Cardiac septum (tissue), 1 donor: ENCODE measurements at regions not wholly inside any gene's neighbourhood (a gene's known extent, or its start where the extent isn't known, plus 50 kb on each side); places are given as distances from the start of the nearest gene placed in this dataset.
"Not testable (repeated sequence)": the region's sequence is repeated elsewhere in the genome, so short reads cannot be mapped to it uniquely, and the experiment has no call there.

Experiments
- DNase-seq: peaks from one replicate; pipeline ENCODE4 v3.0.0-alpha.2; 2020; ENCODE audit warnings: low spot score
- intact Hi-C: fragments of 100-400 bp; cut with DNase I; formaldehyde crosslinking; loops from one replicate; pipeline ENCODE4 v1.14.0; 2022
- donor health status: DM: no; HTN: no; CAD: no.

DNA sequence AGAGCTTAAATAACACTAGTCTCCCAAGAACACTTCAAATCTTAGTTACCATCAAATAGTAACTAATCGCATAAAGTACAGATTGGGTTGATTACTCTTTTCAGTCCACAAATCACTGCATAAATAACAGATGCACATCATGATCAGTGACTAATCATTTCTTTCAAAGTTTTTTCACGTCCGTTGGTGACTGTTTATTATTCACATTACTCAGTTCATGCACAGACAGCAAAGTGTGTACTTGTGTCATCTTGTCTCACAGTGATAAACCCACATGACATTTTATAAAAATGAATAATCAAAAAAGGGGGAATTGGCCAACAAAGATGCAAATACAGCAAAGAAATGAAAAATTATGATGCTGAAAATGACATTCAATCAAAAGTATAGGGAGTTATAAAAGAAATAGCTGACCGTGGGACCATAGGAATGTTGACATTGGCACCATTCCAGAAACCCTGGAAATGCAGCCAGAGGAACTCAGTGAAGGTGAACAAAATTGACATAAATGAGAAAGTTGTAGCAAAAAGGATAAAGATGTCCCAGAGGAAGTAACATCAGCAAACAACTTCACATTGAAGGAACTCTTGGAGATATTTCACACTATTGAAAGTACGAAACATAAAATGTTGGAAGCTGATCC lies 161.5 kb downstream of the SOX3 start:
- intact Hi-C loops, result no loop called here
- no peak for DNase-seq

- DNase-seq, result no peak
- intact Hi-C loops, result no loop called here
These were observed 162.5 kb downstream of the SOX3 start for GRCh38 chrX:140342410-140342809.

DNA sequence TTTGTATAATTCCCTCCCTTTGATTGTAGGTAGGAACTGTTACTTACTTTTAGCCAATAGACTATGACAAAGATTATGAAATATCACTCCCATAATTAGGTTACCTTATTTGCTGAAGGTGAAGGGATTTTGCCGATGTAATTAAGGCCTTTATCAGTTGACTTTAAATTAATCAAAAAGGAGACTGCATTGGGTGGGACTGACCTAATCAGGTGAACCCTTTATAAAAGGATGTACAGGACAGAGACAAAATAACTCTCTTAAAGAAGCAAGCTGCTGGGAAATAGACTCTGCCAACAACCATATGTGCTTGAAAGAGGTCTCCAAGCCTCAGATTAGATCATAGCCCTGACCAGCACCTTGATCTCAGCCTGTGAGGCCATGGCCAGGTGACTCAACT lies 167.6 kb downstream of the SOX3 start:
- intact Hi-C loops, result no loop called here
- no peak for DNase-seq

- intact Hi-C loops, result no loop called here
These were observed 186.6 kb downstream of the SOX3 start for GRCh38 chrX:140318296-140318695.

GRCh38 chrX:140317462-140317861 lies 187.4 kb downstream of the SOX3 start:
- intact Hi-C loops, result no loop called here
- no peak for DNase-seq

More at GRCh38 chrX:140318296-140318695, 186.6 kb downstream of the SOX3 start:
- no peak for DNase-seq

- no peak for DNase-seq
- intact Hi-C loops, result no loop called here
These were observed 205.7 kb downstream of the SOX3 start for GRCh38 chrX:140298960-140299825.

GRCh38 chrX:140297273-140297672 lies 207.6 kb downstream of the SOX3 start:
- intact Hi-C loops, result no loop called here
- DNase-seq, result no peak

GRCh38 chrX:140292961-140293360 lies 211.9 kb downstream of the SOX3 start:
- no peak for DNase-seq
- intact Hi-C loops, result no loop called here

- intact Hi-C loops, result no loop called here
- no peak for DNase-seq
These were observed 212.7 kb downstream of the SOX3 start for GRCh38 chrX:140292188-140292587.

- DNase-seq, result no peak
- intact Hi-C loops, result no loop called here
These were observed 229.9 kb downstream of the SOX3 start for GRCh38 chrX:140274811-140275525.

GRCh38 chrX:140273921-140274320 lies 230.9 kb downstream of the SOX3 start:
- intact Hi-C loops, result no loop called here
- DNase-seq, result no peak

GRCh38 chrX:140250391-140250790 lies 254.5 kb downstream of the SOX3 start:
- DNase-seq, result no peak

DNA sequence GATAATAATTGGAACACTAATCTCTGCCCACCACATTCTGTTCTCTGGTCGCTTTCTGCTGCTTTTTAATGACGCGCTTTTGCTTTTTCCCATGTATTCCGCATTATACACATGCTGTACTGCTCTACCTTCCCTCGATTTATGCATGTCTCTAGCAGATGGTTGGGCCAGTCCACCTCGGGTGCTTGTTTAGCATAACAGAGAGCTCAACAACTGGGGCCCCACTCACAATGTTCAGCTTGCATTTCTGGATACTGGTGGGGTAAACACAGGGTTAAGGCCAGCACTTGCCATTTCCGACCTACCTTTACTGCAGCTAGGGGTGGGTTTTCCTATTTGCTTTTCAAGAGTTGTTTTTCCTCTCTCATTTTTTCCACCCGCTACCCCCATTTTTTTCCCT lies 255.8 kb downstream of the SOX3 start:
- intact Hi-C loops, result no loop called here
- no peak for DNase-seq

More at GRCh38 chrX:140250391-140250790, 254.5 kb downstream of the SOX3 start:
- intact Hi-C loops, result no loop called here

DNA sequence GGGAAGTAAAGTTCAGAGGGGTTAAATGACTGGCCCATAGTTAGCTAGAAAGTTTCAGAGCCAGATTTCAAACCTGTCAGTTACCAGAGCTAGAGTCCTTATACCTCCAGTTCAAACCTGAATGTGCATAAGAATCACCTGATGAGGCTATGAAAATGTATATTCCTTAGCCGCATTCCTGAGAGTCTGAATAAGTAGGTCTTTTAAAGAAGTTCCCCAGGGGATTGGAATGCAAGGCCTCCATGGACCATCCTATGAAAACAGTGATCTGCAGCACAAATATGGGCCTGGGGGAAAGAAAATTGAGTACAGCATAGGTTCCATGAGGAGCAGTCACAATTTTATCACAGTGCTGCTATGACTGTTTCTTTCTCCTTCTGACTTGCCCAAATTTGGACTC lies 263.9 kb upstream of the CXorf66 start:
- DNase-seq, result no peak
- intact Hi-C loops, result no loop called here

- DNase-seq, intact Hi-C loops: not testable (repeated sequence)
These were observed 260.7 kb upstream of the CXorf66 start for GRCh38 chrX:140226037-140226436.

GRCh38 chrX:140215894-140216293 lies 250.6 kb upstream of the CXorf66 start:
- intact Hi-C loops, DNase-seq: not testable (repeated sequence)

GRCh38 chrX:140214518-140214917 lies 249.2 kb upstream of the CXorf66 start:
- intact Hi-C loops, DNase-seq: not testable (repeated sequence)

- intact Hi-C loops, result no loop called here
- DNase-seq, result no peak
These were observed 241.3 kb upstream of the CXorf66 start for GRCh38 chrX:140206657-140207056.

GRCh38 chrX:140190441-140191108 lies 225.3 kb upstream of the CXorf66 start:
- intact Hi-C loops, result no loop called here
- no peak for DNase-seq

- intact Hi-C loops, result no loop called here
These were observed 215.3 kb upstream of the CXorf66 start for GRCh38 chrX:140180585-140180984.

More at GRCh38 chrX:140180585-140180984, 215.3 kb upstream of the CXorf66 start:
- no peak for DNase-seq
